Medulla oblongata (tissue), 1 donor: ENCODE measurements at regions not wholly inside any gene's neighbourhood (a gene's known extent, or its start where the extent isn't known, plus 50 kb on each side); places are given as distances from the start of the nearest gene placed in this dataset.
"Not testable (repeated sequence)": the region's sequence is repeated elsewhere in the genome, so short reads cannot be mapped to it uniquely, and the experiment has no call there.

Experiments used
- DNase-seq: peaks from one replicate; pipeline ENCODE4 v3.0.0-alpha.2; 2015; ENCODE audit errors: extremely low spot score

- no peak for DNase-seq
Observed at GRCh38 chr19:30066781-30067759, 125.0 kb downstream of the URI1 start.

GRCh38 chr19:30067956-30068506, 126.0 kb downstream of the URI1 start:
- not testable (repeated sequence) for DNase-seq

GRCh38 chr19:30068528-30069395, 126.7 kb downstream of the URI1 start:
- DNase-seq = no peak

GRCh38 chr19:30069535-30070197, 127.6 kb downstream of the URI1 start:
- no peak for DNase-seq

- DNase-seq = no peak
Observed at GRCh38 chr19:30070198-30070967, 128.3 kb downstream of the URI1 start.

GRCh38 chr19:30070968-30071632, 129.1 kb downstream of the URI1 start:
- no peak for DNase-seq

GRCh38 chr19:30071871-30072270, 129.8 kb downstream of the URI1 start:
- DNase-seq = no peak

- DNase-seq = no peak
Observed at GRCh38 chr19:30073152-30074000, 131.3 kb downstream of the URI1 start.

- DNase-seq = no peak
Observed at GRCh38 chr19:30074096-30074495, 132.1 kb downstream of the URI1 start.

- no peak for DNase-seq
Observed at GRCh38 chr19:30074741-30075715, 133.0 kb downstream of the URI1 start.

- DNase-seq = no peak
Observed at GRCh38 chr19:30076101-30076551, 134.1 kb downstream of the URI1 start.

- DNase-seq = no peak
Observed at GRCh38 chr19:30076751-30077670, 135.0 kb downstream of the URI1 start.

GRCh38 chr19:30077851-30078355, 135.9 kb downstream of the URI1 start:
- no peak for DNase-seq

- no peak for DNase-seq
Observed at GRCh38 chr19:30078381-30078910, 136.4 kb downstream of the URI1 start.

- DNase-seq = no peak
Observed at GRCh38 chr19:30079200-30079599, 137.2 kb downstream of the URI1 start.

GRCh38 chr19:30082168-30082567, 140.1 kb downstream of the URI1 start:
- no peak for DNase-seq
